HG03196 (cell line): ENCODE measurements at regions not wholly inside any gene's neighbourhood (a gene's known extent, or its start where the extent isn't known, plus 50 kb on each side); places are given as distances from the start of the nearest gene placed in this dataset.
"Not testable (repeated sequence)": the region's sequence is repeated elsewhere in the genome, so short reads cannot be mapped to it uniquely, and the experiment has no call there.

Source experiments
- ATAC-seq: cut with Tn5 transposase; IDR thresholded peaks from one replicate; pipeline ENCODE4 v1.9.1; 2021; ENCODE audit not compliant: unreplicated experiment

DNA sequence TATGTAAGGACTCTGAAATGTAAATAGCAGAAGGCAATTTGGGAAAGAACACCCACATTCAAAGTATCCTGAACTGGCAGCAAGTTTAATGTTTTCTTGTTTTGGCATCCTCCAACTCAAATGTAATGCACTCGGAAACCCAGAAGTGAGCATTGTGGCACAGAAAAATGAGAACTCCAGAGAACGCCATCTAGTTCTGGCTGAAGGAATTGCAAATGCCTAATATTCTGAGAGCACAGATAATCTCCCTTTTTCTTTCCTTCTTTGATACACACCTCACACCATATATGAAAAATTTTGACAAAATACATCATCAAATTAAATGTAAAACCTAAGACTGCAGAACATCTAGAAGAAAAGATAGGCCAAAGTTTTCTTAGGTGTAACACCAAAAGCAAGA lies 52.1 kb downstream of the PWWP3B start:
- no peak for ATAC-seq

DNA sequence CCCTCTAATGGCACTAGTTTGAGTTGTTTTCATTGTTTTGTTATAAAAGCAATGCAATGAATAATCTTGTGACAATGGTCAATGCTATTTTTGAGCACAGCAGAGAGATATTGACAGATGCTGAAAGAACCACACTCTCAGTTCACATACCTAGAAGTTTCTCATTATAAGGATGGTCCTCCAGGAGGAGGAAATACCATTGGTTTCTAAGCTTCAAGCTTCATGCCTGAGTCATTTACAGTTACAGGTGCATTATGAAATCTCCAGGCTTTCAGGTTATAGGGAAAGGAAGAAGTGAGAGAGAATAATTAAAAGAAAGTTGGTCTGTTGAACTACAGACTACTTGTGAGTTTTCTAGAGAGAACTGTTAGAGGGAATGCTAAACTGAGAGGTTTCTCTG lies 75.3 kb downstream of the PWWP3B start:
- no peak for ATAC-seq

DNA sequence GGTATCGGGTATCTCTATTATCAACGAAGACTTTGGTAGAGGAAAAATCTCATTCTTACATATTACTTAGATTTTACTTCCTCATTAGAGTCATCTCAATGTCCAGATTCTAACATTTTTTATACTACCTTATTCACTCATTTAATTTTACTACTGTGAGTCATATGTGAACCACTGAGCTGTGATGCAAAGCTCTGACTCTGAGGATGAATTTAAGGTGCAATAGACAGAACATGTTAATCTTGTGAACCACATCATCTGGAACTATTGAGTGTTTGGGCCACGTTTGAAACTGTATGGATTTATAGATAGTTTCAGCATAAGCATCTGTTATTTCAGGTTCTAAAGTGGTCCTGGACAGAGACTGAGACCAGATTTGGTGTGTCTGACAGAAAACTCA lies 78.4 kb downstream of the PWWP3B start:
- no peak for ATAC-seq

DNA sequence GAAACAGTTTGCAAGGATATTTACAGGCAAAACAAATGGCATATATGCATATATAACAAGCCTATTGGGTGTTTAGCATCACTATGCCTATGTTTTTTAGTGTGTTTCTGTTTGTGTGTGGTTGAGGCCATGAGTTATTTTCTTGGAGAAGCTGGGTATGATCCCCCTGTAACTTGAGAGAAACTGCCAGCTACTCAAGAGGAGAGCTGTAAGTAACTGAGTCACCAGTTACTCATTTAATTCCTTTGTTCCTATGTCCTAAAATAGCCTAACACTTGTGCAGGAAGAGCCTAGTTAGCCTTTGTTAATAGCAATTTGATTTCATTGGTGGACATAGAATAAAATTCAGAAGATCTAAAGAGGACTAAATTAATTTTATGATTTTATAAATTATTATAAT lies 79.1 kb downstream of the PWWP3B start:
- ATAC-seq: no peak

DNA sequence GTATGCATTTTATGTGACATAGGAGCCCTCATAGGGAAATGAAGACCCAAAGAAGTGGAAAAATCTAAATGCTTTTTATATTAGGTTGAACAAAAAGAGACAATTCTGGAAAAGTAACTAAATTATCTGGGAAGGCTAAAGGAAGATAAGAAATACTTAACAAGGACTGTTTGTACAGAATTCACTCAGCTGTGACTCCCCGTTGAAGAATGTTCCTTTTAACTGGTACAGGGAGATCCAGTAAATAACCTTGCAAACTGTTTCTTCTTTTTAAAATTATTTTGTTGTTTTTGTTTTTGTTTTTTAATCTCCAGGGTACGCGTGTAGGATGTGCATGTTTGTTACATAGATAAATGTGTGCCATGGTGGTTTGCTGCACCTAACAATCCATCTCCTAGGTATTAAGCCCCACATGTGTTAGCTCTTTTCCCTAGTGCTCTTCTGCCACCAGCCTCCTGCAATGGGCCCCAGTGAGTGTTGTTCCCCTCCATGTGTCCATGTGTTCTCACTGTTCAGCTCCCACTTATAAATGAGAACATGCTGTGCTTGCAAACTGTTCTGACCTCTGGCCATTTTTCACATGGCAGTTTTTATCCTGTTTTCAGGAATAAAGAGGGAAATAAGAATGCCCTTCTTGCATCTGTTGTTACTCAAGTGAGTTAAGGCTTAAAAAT lies 81.7 kb downstream of the PWWP3B start:
- ATAC-seq: no peak

DNA sequence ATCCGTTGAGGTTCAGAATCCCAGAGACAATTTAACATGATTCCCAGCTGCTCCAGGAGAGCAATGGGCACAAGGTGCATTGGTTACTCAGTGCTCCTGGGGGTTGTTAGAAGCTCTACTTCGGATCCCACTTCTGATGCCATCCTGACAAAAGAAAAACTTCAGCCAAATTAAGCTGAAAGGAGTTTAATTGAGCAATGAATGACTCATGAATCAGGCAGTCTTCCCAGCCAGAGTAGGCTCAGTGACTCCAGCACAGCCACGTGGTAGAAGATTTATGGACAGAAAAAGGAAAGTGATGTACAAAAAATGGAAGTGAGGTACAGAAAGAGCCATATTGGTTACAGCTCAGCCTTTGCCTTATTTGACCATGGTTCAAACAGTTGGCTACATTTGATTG lies 95.7 kb downstream of the PWWP3B start:
- no peak for ATAC-seq

DNA sequence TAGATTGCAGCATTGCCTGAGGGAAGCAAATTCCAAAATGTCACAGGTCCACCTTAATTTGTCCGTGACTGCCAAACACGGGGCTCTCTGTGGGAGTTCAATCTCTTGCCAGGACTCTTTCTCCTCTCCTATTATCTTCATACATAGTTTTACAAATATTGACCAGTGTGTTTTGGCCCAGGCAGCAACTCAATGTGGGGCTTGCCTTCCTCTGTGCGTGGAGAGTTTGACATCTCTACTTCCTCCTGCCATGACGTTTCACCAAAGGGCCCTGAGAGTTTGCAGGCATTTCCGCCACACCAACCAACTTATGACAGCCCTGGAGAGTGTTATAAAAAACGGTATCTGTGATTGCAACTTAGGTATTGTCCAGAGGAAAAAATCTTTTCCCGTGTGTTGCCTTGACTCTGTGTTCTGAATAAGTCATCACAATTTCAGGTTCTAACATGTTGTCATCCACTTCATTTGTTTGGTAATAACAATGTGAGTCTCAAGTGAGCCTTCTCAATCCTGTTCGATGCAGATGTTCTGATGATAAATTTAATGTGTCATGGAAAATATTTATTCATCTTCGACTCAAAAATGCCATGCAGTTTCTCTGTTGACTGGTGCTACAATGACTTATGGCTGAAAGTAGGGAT lies 106.0 kb downstream of the PWWP3B start:
- not testable (repeated sequence) for ATAC-seq

DNA sequence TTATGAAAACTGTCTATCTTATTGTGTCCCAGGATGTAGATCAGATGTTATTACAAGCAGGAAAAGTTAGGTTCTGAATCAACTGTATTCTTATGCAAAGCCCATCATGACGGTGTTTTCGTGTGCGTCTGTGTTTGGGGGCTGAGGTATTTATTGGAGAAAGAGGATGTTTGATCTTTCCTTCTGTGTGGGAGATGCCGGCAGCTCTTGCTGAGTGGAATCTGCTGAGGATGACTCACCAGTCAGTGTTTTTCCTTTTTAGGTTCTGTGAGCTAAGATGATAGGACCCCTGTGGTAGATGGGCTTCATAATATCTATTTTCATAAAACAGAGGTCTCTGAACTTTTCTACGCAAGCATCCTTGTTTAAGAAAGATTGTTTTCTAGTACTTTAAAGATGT lies 107.1 kb downstream of the PWWP3B start:
- not testable (repeated sequence) for ATAC-seq

DNA sequence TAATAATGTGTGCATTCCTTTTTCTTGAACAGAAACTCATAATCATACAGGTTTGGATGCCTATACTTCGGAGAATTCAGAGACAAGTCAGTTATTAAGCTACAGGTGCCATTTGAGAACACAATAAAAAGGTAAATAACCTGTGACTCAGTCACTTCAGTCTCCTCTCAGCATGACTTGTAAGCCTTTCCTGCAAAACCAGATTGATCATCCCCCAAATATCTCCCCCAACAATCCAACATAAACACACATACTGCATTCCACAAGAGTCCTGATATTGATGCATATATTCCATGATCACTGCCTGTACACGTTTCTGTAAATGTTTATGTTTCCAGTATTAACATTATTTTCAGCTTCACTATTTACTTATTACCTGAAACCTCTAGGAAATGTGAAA lies 110.8 kb downstream of the PWWP3B start:
- no peak for ATAC-seq

DNA sequence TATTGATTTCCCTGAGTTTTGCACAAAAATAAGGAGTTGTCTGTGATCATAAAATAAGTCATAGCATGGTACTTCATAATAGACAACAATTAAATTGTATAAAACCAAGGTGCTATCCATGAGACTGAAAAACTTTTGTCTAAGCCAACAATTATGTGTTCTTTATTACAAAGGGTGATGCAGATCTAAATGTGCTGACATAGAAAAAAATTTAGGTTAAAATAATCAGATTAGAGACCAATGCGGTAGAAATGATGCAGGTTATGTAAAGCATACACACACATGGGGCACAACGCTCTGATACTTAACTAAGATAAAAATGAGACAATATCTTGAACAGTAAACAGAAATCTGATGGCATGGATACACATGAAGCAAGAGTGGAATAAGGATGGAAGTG lies 113.3 kb downstream of the PWWP3B start:
- ATAC-seq: no peak

DNA sequence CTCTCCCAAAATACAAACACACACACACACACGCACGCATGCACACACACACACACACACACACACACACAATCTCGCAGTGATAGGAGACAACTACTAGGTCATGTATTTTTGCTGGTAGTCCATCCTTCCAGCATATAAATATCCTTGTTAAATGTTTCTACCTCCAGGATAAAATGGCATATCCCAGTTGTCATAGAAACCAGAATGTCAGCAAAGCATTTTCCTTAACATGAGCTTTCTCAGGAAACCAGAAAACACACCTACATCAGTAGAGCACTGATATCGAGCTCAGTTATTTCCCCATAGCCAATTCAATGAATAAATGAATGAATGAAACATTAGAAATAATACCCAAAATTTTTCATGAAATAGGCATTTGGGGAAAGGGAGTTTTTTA lies 115.7 kb downstream of the PWWP3B start:
- ATAC-seq: no peak

DNA sequence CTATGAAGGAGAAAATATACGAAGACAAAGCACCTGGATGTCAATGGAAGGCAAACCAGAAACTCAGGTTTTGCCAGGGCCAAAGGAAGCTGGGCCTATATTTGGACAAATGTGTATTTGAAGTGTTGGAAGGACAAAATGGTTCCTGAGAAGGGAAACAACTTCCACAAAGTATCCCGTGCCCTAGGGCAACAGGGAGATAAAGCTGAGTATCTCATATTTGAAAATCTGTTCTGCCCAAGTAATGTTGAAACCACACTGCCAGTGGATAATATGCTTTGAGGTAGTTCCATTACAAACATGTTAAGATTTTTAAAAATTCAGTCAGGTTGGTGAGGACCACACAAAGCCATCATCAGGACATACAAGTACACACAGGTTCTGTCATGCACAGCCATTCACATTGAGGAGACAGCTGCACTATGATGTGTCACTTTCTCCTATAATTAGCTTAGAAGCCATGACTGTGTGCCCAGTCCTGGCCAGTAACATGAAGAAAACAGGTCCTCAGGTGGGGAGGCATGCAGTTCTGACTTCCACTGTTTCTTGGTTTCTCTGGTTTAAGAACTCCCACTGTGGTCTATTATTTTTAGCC lies 116.4 kb downstream of the PWWP3B start:
- ATAC-seq: no peak

DNA sequence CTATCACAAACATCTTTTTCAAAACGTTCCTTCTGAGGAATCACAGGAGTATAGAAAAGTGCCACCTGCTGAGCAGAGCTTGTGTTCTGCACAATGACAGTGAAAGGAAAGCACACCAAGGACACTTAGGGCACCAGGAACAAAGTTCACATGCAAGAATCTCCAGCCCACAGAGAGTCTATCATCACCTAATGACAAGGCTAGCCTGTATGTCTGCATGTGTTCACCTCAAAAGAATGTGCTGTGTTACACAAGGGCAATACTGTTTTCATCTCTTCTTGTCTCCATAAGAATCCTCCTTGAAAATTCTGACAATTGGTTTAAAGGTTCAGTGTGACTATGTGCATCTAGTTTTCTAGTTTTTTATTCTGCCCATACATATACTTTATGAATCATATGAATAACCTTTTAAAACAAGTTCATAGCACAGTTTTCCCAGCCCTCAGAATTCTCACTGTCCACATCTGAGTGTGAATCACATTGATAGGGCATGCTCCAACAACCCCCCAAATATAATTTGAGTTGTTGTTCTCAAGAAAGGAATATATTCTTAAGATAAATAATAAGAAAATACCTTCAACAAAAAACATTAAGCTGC lies 118.0 kb downstream of the PWWP3B start:
- ATAC-seq: no peak

DNA sequence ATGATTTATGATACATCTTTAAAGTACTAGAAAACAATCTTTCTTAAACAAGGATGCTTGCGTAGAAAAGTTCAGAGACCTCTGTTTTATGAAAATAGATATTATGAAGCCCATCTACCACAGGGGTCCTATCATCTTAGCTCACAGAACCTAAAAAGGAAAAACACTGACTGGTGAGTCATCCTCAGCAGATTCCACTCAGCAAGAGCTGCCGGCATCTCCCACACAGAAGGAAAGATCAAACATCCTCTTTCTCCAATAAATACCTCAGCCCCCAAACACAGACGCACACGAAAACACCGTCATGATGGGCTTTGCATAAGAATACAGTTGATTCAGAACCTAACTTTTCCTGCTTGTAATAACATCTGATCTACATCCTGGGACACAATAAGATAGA lies 122.7 kb downstream of the PWWP3B start:
- ATAC-seq: not testable (repeated sequence)

DNA sequence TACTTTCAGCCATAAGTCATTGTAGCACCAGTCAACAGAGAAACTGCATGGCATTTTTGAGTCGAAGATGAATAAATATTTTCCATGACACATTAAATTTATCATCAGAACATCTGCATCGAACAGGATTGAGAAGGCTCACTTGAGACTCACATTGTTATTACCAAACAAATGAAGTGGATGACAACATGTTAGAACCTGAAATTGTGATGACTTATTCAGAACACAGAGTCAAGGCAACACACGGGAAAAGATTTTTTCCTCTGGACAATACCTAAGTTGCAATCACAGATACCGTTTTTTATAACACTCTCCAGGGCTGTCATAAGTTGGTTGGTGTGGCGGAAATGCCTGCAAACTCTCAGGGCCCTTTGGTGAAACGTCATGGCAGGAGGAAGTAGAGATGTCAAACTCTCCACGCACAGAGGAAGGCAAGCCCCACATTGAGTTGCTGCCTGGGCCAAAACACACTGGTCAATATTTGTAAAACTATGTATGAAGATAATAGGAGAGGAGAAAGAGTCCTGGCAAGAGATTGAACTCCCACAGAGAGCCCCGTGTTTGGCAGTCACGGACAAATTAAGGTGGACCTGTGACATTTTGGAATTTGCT lies 123.8 kb downstream of the PWWP3B start:
- not testable (repeated sequence) for ATAC-seq

DNA sequence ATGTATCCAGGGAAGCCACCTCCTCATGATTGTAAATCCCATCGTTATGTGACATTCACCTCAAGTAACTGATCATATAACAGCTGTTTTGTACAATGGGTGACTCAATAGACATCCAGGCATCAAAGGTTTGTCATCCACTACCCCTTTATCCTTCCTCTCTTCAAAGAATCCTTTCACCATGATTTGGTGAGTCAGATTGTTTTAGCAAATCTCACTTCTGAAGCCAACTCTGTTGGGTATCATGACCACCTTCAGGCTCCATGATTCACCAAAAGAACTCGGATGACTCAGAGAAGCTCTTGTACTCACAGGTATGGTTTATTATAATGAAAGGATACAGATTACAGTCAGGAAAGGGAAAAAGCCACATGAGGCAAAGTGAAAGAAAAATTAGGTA lies 132.1 kb downstream of the PWWP3B start:
- ATAC-seq: no peak

DNA sequence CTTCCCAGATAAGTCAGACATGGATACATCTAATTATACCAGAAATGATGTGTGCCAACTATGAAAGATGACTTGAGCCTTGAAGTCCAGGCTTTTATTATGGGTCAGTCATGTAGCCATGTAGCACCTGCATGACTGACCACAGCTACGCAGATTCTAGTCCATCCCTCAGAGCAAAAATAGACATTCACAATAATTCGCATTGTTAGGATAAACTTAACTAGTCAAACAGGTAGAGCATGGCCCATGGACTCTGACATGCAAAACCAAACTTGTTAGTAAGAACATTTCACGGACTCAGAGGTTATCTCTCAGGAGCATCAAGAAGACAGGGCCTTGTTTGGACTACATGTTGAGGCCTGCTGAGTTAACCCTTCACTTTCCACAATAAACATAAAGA lies 132.6 kb downstream of the PWWP3B start:
- no peak for ATAC-seq

DNA sequence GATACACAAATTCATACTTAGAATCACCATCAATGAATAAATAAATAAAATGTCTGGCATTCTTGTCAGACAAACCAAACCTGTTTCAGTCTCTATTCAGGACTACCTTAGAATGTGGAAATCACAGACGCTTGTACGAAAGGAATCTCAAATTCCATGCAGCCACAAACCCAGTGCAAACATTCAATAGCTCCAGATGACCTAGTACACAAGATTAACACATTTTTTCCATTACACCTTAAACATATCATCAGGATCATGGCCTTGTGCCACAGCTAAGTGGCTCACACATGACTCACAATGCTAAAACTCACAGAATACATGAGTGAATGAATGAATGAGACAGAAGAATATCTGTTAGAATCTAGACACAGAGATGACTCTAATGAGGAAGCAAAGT lies 134.2 kb downstream of the PWWP3B start:
- ATAC-seq: no peak

DNA sequence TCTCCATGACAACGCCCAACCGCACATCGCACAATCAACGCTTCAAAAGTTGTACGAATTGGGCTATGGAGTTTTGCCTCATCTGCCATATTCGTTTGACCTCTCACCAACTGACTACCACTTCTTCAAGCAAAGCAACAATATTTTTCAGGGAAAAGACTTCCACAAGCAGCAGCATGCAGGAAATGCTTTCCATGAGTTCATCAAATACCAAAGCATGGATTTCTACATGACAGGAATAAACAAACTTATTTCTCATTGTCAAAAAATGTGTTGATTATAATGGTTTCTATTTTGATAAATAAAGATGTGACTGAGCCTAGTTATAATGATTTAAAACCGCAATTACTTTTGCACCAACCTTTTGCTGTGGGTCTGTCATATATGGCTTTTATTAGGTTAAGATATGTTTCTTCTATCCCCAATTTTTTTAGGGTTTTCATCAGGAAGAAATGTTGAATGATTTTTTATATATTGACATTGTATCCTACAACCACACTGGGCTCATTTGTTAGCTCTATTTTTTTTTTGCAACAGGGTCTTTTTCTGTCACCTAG lies 138.4 kb downstream of the PWWP3B start:
- ATAC-seq: no peak

DNA sequence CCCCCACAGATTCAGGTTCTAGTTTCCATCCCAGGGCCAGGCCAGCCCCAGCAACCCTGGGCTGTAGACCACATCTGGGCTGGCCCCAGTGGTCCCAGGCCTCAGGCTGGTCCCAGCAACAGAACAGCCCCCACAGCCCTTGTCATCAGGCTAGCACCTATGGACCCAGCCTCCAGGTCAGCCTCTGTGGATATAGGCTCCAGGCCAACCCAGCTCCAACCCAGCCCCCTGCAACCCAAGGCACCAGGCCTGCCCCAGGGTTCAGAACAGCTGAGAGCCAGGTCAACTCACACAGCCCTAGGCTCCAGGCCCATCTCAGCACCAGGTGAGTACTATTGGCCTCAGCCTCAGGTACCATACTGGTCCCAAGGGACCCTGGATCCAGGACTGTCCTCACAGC lies 155.3 kb downstream of the PWWP3B start:
- ATAC-seq: no peak

DNA sequence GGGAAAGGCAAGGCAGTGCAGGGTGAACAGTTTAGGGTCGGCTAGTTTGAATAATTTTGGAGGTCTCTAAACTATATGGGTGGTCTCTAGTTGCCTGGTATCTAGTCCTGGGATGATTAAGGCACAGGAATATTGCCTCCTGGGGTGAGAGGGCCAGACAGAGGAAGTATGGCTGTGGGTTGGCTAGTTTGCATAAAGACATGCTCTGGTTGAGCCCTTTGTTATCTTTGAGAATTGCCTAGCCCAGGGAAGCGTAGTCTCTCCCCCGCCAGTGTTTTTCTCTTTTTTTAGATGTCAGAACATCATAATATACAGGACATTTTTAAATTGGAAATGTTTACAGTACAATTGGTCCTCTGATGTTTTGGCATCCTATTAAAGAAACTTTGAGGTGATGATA lies 163.5 kb downstream of the PWWP3B start:
- ATAC-seq: no peak

DNA sequence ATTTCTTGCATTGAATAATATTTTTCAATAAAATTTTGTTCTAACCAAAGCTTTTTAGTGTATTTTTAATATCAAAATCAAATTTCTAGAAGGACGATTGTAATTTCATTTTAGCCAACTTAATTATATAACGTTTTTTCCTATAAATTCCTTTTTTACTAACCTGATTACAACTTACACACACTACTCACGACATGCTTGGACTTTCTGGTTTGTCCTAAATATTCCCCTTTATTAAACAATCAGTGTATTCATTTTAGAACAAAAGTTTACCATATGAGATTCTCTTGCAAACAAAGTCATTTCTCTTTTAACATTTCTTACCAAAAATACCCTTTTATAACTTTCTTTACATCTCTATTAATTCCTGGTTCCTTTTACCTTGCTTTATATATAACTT lies 173.7 kb downstream of the PWWP3B start:
- no peak for ATAC-seq
